ENCODE measurements at regions not wholly inside any gene's neighbourhood (a gene's known extent, or its start where the extent isn't known, plus 50 kb on each side); places are given as distances from the start of the nearest gene placed in this dataset.

DNA sequence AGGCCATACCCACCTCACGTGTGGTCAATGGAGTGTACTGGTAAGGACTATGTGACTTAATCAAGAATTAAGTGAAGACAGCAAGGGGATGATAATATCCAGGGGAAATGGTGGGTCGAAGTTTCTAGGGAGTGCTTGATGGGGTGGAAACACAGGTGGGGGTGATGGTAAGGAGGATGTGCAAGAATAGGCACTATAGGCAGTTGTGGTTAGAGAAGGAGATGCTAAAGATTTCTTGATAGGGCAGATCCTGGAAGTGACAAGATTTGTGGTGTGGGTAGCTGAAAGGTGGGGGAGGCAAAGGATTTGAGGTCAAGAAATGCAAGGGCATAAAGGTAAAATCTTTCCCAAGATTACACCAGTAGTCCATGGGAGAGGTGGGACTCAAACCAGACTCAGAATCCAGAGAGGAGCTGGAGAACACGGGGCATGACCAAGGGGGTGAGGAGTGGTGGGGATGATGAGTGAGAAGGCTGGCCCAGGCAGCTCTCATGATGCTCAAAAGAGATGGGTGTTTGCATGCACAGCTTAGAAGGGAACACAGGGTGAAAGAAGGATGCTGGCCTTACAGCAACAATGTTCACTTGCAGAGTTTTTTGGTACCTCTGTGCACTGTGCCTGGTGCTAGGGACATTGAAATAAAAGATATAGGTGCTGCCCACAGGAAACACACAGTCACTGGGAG, 78.4 kb downstream of the CCR1 start (continued):
- no peak for TF ChIP-seq TEAD4 (CRISPR knock-in tag; IDR thresholded peaks at IDR 0.05)
- TF ChIP-seq, protein P1, sequence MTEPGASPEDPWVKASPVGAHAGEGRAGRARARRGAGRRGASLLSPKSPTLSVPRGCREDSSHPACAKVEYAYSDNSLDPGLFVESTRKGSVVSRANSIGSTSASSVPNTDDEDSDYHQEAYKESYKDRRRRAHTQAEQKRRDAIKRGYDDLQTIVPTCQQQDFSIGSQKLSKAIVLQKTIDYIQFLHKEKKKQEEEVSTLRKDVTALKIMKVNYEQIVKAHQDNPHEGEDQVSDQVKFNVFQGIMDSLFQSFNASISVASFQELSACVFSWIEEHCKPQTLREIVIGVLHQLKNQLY (CRISPR knock-in tag; IDR thresholded peaks at IDR 0.05): no peak
- TF ChIP-seq ETV6 (CRISPR knock-in tag; IDR thresholded peaks at IDR 0.05): no peak
- no peak for TF ChIP-seq ZNF317 (CRISPR knock-in tag; IDR thresholded peaks at IDR 0.05; ENCODE audit: borderline replicate concordance, low read depth)
- TF ChIP-seq HMGA2 (CRISPR knock-in tag; IDR thresholded peaks at IDR 0.05): no peak
- TF ChIP-seq, protein P2, sequence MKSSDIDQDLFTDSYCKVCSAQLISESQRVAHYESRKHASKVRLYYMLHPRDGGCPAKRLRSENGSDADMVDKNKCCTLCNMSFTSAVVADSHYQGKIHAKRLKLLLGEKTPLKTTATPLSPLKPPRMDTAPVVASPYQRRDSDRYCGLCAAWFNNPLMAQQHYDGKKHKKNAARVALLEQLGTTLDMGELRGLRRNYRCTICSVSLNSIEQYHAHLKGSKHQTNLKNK (CRISPR knock-in tag; IDR thresholded peaks at IDR 0.05): no peak
- TF ChIP-seq PRRX2 (CRISPR knock-in tag; IDR thresholded peaks at IDR 0.05): no peak
- no peak for TF ChIP-seq E2F5 (CRISPR knock-in tag; IDR thresholded peaks at IDR 0.05)
- no peak for TF ChIP-seq TEAD1 (CRISPR knock-in tag; IDR thresholded peaks at IDR 0.05)

DNA sequence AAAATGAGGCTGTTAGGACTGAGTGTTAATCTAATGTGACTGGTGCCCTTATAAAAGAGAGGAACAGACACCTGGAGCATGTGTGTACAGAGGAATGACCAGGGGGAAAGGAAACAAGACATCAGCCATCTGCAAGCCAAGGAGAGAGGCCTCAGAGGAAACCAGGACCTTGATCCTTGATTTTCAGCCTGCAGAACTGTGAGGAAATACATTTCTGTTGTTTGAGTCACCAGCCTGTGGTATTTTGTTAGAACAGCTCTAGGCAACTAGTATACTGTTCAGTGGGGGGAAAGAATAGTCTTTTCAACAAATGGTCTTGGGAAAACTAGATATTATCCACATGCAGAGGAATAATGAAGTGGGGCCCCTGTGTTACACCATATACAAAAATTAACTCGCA, 80.6 kb downstream of the CCR1 start:
- DNase-seq (ENCODE audit: low spot score): no peak
- H3K36me3 Mint-ChIP-seq: no peaks in the 10 kb centered on the region
- peaks cover 10% of the 10 kb centered on the region for H3K4me1 Mint-ChIP-seq
- TF ChIP-seq E2F5 (CRISPR knock-in tag; IDR thresholded peaks at IDR 0.05) (no peak), SMAD3 (CRISPR knock-in tag; IDR thresholded peaks at IDR 0.05; ENCODE audit: borderline replicate concordance) (no peak), KAT7 (CRISPR knock-in tag; IDR thresholded peaks at IDR 0.05; ENCODE audit: borderline replicate concordance) (no peak)
- TF ChIP-seq, protein P3, sequence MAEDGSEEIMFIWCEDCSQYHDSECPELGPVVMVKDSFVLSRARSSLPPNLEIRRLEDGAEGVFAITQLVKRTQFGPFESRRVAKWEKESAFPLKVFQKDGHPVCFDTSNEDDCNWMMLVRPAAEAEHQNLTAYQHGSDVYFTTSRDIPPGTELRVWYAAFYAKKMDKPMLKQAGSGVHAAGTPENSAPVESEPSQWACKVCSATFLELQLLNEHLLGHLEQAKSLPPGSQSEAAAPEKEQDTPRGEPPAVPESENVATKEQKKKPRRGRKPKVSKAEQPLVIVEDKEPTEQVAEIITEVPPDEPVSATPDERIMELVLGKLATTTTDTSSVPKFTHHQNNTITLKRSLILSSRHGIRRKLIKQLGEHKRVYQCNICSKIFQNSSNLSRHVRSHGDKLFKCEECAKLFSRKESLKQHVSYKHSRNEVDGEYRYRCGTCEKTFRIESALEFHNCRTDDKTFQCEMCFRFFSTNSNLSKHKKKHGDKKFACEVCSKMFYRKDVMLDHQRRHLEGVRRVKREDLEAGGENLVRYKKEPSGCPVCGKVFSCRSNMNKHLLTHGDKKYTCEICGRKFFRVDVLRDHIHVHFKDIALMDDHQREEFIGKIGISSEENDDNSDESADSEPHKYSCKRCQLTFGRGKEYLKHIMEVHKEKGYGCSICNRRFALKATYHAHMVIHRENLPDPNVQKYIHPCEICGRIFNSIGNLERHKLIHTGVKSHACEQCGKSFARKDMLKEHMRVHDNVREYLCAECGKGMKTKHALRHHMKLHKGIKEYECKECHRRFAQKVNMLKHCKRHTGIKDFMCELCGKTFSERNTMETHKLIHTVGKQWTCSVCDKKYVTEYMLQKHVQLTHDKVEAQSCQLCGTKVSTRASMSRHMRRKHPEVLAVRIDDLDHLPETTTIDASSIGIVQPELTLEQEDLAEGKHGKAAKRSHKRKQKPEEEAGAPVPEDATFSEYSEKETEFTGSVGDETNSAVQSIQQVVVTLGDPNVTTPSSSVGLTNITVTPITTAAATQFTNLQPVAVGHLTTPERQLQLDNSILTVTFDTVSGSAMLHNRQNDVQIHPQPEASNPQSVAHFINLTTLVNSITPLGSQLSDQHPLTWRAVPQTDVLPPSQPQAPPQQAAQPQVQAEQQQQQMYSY (CRISPR knock-in tag; IDR thresholded peaks at IDR 0.05): no peak
- ATAC-seq: no peak
- no peaks in the 10 kb centered on the region for H3K9me3 Mint-ChIP-seq
- no peak overlapping the region for H3K4me3 Mint-ChIP-seq
- POLR2A ChIA-PET: no interaction called here
- H3K27me3 Mint-ChIP-seq (ENCODE audit: low read depth): no peaks in the 10 kb centered on the region; the same call in 1 of the 2 replicates
- CTCF ChIA-PET: interaction anchor here (1.2 kb wide), 1 partner anchor 251 kb away, joined by 3 read pairs; no protein-coding TSS in a partner anchor
- no peak overlapping the region for H3K27ac Mint-ChIP-seq

GRCh38 chr3:46124216-46125177, 83.6 kb downstream of the CCR1 start:
- ATAC-seq (no peak), DNase-seq (ENCODE audit: low spot score) (no peak)
- TF ChIP-seq ESRRA (CRISPR knock-in tag; IDR thresholded peaks at IDR 0.05; ENCODE audit: borderline replicate concordance): no peak
- TF ChIP-seq TEAD1 (CRISPR knock-in tag; IDR thresholded peaks at IDR 0.05): no peak
- TF ChIP-seq ZNF219 (CRISPR knock-in tag; IDR thresholded peaks at IDR 0.05; ENCODE audit: borderline replicate concordance): no peak
- TF ChIP-seq AR (CRISPR knock-in tag; IDR thresholded peaks at IDR 0.05): no peak
- no peak for TF ChIP-seq MYBL2 (CRISPR knock-in tag; IDR thresholded peaks at IDR 0.05)
- no peak for TF ChIP-seq TP53 (CRISPR knock-in tag; IDR thresholded peaks at IDR 0.05)
- TF ChIP-seq RELA (CRISPR knock-in tag; IDR thresholded peaks at IDR 0.05; ENCODE audit: borderline replicate concordance): no peak
- TF ChIP-seq CDX4 (CRISPR knock-in tag; IDR thresholded peaks at IDR 0.05; ENCODE audit: borderline replicate concordance): no peak
- TF ChIP-seq TEAD4 (CRISPR knock-in tag; IDR thresholded peaks at IDR 0.05): no peak
- TF ChIP-seq RORB (CRISPR knock-in tag; IDR thresholded peaks at IDR 0.05): no peak
- no peak for TF ChIP-seq NFE2L1 (CRISPR knock-in tag; IDR thresholded peaks at IDR 0.05)

More at GRCh38 chr3:46124216-46125177, 83.6 kb downstream of the CCR1 start:
- Mint-ChIP-seq H3K9me3 (no peaks in the 10 kb centered on the region), H3K4me1 (peaks cover 10% of the 10 kb centered on the region), H3K27me3 (ENCODE audit: low read depth) (no peaks in the 10 kb centered on the region; the same call in 1 of the 2 replicates), H3K27ac (no peak overlapping the region), H3K36me3 (no peaks in the 10 kb centered on the region), H3K4me3 (no peak overlapping the region)
- POLR2A ChIA-PET: no interaction called here
- CTCF ChIA-PET: interaction anchor here (0.6 to 1.5 kb wide), 3 partner anchors 46 to 254 kb away, joined by 3 to 6 read pairs (median 3); partner anchors contain the start of gene CCR1
